ENCODE measurements at regions not wholly inside any gene's neighbourhood (a gene's known extent, or its start where the extent isn't known, plus 50 kb on each side); places are given as distances from the start of the nearest gene placed in this dataset.
"Not testable (repeated sequence)": the region's sequence is repeated elsewhere in the genome, so short reads cannot be mapped to it uniquely, and the experiment has no call there.

DNA sequence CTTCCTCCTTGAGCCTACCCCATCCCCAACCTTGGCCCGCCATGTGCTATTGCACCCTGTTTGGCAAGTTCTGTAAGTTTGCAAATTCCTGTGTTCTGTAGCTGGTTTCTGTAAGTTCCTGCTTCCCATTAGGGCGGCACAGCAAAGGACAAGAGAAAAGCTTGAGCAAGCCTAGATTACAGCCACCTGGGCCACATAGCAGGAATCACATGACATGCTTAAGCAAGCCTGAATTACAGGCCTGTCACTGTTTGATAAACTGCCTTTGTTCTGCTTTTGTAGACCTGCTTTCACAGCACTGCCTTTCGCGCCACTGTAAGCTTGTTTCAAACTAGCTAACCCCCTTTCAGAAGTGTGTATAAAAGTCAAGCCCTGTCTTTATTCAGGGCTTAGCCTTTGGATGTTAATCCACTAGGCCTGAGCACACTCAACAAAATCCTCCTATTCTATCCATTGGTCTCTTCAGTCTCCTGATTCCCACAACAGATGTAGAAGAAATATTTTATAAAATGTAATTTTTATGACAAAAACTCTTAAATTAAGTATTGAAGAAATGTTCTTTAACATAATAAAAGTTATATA, 906.8 kb upstream of the NDST4 start:
- DNase-seq (ENCODE audit: low spot score), result no peak

DNA sequence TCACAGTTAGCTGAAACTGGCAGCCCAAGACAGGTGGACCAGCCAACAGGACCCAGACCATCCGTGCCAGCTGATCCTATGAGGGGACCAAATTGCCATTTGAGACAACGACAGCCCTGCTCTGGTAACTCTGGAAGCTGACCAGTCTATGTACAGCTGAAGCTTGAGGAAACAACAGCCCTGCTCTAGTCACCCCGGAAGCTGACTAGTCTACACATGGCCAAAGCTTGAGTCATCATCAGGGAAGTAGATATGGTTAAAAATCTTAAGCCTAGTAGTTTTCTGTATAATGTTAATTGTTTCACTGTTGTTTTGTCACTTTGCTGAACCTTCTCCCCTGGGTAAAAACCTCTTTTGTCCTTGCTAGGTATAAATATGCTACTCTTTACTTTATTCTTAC, 905.4 kb upstream of the NDST4 start:
- no peak for DNase-seq (ENCODE audit: low spot score)

DNA sequence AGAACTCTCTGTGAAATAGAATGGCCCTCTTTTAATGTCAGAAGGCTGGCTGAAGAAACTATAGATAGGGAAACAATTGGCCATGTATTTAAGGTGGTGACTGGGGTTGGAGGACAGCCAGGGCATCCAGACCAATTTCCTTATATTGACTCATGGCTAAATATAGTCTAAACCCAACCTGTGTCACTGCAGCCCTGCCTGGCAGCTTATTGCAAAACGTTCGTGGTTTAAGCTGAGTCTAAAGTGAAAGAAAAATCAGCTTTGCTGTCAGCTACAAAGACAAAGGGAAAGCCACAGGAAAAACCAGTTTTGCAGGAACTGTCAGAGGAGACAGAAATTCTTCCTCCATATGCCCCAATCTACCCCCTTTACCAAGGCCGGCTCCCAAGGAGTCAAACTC, 902.8 kb upstream of the NDST4 start:
- DNase-seq (ENCODE audit: low spot score), result no peak

DNA sequence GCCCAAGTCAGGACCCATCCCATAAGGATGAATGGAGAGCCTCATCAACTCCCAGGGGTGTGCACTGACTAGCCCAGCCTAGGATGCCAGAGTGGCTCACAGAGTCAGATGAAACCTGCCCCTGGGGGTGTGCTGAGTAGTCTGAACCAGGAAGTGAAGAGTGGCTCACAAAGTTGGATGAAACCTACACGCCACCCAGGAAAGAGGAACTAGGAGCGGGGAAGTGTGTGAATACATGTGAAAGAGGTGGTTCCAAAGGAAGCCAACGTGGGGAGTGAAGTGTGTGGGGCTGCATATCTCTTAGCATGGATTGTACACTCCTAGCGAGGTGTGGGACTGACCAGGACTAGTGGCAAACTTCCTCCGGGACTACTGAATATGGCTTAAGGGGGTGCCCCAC, 902.1 kb upstream of the NDST4 start:
- no peak for DNase-seq (ENCODE audit: low spot score)

DNA sequence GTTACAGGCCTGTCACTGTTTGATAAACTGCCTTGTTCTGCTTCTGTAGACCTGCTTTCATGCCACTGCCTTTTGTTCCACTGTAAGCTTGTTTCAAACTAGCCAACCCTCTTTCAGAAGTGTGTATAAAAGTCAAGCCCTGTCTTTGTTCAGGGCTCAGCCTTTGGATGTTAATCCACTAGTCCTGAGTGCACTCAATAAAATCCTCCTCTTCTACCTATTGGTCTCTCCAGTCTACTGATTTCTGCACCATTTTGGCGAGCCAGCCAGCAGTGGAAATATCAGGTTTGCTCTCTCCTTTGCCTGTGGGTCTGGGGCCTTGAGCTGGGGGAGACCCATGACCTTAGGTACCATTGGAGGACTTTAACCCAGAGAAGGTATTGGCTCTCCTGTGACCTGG, 901.6 kb upstream of the NDST4 start:
- no peak for DNase-seq (ENCODE audit: low spot score)

DNA sequence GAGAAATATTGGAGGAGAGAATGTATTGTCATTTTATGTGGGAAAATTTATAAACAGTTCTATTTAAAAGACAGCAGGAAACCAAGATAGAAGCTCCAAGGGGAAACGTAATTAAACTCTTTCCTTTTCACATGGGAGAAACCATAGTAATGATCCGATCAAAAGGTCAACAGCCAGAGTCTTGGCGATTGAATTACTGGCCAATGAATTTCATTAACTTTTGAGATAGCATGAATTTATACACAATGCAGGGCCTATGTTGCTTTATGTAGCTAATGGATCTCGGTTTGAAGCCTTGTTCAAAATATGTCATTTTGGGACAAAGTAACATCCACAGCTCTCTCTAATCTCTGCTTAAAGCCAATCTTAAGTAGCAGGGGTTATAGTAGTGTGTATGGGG, 897.5 kb upstream of the NDST4 start:
- DNase-seq (ENCODE audit: low spot score), result no peak

DNA sequence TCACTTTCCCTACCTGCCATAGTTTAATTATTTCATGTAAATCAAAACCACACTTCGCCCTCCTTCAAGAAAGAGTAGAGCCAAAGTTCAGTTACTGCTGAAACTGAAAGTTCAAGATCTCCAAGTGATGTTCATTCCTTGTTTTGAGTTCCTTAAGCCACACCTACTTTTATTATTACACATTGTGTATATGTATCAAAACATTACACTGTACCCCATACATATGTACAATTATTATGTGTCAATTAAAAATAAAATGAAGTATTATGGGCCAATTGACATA, 892.3 kb upstream of the NDST4 start:
- DNase-seq (ENCODE audit: low spot score), result no peak

DNA sequence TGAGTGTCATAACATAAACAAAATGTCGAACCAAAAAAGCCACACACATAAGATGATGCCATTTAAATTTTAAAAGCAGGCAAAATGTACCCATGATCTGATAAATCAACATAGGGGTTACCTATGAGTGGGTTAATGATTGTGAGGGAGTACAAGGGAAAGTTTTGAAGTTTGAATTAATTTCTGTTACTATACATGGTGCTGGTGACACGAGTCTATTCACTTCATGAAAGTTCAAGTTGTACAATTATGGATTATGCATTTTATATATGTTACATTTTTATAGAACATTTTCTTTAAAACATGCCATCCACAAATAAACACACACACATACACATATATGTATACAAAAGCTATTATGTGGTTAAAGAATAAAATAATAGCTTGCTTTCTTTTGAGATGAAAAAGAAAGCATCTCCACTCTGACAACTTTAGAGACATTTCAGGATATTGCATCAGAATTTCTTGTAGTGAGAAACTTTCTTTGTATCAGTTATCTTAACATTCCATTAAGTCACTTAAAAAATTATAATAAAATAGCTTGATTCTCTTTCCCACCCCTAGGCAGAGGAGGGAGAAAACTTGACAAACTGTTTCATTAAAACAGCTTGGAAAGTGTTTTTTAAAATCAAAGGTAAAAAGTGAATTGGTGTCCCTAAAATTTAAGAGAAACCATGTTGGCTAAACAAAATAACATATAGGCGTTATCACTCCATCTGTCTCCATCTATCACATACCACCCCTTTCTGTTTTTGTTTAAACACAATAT, 891.8 kb upstream of the NDST4 start:
- DNase-seq (ENCODE audit: low spot score), result no peak

DNA sequence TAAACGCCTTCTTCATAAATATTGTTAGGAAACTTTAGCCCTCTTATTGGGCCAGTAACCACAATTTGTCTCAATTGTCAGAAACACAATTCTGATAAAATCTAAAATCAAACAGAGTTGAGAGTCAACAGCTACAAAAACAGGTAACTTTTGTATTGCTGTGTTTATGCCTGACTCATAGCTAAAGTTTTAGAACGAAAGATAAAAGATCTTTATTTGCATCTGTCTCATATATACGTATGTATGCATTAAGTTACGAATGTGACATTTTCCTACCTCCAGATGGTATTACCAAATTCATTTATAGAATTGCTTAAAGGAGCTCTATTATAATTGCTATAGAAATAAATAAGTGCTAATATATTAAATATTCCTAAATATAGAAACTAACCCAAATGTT, 887.9 kb upstream of the NDST4 start:
- DNase-seq (ENCODE audit: low spot score), result no peak

DNA sequence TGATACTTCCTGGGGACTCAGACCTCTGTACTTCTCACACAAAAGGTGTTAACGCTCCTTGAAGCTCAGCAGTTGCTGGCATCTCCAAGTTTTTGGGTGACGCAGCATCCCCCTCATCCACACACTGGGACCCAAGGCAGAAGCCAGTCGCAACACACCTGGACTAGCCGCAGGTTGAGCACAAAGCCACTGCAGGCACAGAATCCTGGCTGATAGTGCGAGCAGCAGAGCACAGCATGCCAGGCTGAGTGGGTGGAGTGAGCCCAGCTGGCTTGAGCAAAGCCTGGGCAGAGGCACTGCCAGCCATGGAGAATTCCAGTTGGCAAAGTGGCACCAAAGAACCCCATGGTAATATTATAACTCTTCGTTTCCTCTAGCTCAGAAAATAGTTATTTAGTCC, 873.2 kb upstream of the NDST4 start:
- no peak for DNase-seq (ENCODE audit: low spot score)

DNA sequence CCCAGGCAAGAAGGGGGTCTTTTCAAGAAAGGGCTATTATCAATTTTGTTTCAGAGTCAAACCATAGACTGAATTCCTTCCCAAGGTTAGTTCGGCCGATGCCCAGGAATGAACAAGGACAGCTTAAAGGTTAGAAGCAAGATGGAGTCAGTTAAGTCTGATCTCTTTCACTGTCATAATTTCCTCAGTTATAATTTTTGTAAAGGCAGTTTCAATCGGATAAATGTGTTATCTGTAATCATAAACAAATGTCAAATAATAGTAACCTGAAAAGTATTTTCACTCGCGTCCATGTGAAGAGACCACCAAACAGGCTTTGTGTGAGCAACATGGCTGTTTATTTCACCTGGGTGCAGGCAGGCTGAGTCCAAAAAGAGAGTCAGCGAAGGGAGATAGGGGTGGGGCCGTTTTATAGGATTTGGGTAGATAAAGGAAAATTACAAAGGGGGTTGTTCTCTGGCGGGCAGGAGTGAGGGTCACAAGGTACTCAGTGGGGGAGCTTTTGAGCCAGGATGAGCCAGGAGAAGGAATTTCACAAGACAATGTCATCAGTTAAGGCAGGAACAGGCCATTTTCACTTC, 862.1 kb upstream of the NDST4 start:
- not testable (repeated sequence) for DNase-seq (ENCODE audit: low spot score)

DNA sequence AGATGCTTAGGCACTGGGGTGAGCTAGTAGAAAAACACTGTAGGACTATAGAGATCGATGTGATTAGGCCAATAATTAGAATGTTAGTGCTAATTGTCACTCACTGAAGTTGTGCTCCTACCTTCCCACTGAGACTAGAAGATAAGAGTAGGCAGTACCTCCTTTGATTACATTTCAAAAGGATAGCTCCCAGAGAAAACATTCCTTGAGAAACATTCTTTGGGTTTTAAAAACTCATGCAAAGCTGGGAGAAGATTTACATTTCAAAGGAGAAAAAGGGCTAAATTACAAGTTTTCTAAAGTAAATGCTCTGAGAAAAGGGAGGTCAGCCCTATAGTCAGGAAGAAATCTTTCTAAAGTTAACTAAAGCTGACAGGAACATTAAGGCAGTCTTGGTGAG, 860.3 kb upstream of the NDST4 start:
- DNase-seq (ENCODE audit: low spot score), result no peak

DNA sequence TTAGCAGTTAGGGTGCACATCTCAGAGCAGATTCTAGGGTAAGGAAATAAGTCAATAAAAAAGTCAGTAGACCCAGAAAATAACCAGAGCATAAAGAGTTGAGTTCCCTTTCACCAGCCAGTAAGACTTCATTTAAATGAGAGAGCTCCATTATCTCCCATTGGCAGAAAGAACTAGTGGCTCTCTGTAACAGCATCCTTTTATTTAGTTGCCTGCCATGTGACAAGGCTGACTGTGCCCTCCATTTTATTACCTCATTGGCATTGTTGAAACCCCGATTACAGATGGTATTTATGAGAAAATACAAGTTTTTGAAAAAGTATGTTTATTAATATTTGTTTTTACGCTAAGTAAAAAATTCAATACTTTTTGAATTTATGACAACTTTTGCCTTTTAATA, 859.5 kb upstream of the NDST4 start:
- DNase-seq (ENCODE audit: low spot score), result no peak

DNA sequence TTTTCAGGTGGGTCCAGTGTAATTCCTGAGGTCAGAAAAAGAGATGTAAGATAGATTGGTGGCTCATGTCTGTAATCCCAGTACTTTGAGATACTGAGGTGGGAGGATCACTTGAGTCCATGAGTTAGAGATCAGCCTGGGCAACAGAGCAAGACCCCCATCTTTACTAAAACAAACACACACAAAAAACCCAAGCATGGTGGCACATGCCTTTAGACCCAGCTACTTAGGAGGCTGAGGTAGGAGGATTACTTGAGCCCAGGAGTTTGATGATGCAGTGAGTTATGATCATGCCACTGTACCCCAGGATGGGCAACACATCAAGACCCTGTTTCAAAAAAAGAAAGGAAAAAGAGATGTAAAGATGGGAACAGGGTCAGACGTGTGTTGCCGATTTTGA, 857.4 kb upstream of the NDST4 start:
- no peak for DNase-seq (ENCODE audit: low spot score)

DNA sequence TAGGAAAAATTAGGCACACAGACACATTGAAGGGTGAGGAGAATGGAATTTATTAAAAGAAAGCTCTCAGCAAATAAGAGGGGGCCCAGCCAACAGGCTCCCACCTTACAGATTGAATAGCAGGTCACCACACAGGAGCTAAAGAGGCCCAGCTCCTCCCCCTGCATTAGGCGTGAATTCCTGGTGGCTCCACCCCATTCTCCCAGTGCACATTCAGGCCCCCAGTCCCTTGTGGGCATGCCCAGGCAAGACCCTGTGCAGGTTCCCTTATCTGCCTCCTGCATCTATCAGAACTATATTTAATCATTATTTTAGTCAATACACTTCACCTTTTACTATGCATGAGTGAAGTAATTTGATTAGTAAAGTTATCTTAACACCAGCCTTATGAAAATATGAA, 856.3 kb upstream of the NDST4 start:
- no peak for DNase-seq (ENCODE audit: low spot score)

DNA sequence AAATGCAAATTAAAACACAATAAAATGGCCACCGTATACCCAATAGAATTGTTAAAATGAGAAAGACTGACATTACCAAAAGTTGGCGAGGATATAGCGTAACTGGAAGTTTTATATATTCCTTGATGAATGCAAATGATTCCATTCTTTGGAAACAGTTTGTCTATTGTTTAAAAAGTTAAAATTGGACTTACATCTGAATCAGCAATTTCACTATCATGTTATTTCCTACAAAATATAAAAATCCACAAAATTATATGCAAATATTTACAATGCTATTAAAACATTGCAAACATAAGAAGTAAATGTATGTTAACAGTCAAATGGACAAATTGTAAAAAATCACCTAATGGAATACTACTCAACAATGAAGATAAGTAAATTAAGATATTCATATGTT, 852.2 kb upstream of the NDST4 start:
- no peak for DNase-seq (ENCODE audit: low spot score)

DNA sequence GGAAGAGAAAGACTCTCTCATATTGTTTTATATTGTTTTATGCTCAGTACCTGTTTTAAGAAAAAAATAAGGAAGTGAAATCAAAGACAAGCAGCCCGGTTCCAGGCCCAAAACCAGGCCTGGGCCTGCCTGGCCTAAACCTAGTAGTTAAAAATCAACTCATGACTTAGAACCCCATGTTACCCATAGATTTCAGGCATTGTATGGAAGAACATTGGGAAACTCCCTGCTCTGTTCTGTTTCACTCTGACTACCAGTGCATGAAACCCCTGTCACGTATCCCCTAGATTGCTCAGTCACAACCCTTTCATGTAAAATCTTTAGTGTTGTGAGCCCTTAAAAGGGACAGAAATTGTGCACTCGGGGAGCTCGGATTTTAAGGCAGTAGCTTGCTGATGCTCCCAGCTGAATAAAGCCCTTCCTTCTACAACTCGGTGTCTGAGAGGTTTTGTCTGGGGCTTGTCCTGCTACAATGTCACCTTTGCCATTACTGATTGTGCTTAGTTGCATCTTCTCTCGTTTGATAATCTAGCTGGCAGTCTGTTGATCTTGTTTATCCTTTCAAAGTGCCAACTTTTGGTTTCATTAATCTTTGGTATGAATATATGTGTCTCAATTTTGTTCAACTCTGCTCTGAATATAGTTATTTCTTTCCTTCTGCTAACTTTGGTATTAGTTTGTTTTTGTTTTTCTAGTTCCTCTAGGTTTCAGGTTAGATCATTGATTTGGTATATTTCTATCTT, 842.8 kb upstream of the NDST4 start:
- not testable (repeated sequence) for DNase-seq (ENCODE audit: low spot score)

DNA sequence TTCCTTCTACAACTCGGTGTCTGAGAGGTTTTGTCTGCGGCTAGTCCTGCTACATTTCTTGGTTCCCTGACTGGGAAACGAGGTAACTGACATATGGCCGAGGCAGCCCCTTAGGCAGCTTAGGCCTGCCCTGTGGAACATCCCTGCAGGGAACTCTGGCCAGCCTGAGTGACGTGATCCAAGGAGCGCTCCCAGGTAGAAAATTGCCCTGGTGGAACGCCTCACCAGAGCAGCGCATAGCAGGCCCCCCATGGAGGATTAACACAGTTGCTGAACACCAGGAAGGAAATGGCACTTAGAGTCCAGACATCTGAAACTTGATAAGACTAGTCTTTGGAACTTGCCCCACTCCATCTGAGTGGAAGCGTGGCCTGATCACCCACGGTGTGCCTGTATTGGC, 837.4 kb upstream of the NDST4 start:
- DNase-seq (ENCODE audit: low spot score), result no peak

DNA sequence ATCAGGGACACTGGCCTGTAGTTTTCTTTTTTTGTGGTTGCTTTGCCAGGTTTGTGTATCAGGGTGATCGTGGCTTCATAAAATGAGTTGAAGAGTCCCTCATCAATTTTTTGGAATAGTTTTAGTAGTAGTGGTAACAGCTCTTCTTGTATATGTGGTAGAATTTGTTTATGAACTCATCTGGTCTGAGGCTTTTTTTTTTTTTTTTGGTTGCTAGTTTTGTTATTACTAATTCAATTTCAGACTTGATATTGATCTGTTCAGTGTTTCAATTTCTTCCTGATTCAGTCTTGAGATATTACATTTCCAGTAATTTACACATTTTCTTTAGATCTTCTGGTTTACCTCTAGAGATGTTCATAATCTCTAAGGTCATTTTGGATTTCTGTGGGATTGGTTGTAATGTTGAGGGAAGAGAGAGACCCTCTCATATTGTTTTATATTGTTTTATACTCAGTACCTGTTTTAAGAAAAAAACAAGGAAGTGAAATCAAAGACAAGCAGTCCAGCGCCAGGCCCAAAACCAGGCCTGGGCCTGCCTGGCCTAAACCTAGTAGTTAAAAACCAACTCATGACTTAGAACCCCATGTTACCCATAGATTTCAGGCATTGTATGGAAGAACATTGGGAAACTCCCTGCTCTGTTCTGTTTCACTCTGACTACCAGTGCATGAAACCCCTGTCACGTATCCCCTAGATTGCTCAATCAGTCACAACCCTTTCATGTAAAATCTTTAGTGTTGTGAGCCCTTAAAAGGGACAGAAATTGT, 836.7 kb upstream of the NDST4 start:
- not testable (repeated sequence) for DNase-seq (ENCODE audit: low spot score)

DNA sequence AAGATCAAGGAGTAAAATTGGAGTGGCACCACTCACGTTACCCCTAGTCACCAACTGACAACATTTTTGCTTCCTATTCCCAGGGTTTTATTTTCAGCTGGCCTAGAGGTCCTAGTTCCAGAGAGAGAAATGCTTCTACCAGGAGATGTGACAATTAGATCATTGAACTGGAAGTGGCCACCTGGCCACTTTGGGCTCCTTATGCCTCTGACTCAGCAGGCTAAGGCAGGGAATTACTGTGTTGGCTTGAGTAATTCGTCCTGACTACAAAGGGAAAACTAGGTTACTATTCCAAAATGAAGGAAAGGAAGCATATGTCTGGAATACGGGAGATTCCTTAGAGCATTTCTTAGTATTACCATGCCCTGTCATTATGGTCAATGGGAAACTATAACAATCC, 831.6 kb upstream of the NDST4 start:
- no peak for DNase-seq (ENCODE audit: low spot score)

DNA sequence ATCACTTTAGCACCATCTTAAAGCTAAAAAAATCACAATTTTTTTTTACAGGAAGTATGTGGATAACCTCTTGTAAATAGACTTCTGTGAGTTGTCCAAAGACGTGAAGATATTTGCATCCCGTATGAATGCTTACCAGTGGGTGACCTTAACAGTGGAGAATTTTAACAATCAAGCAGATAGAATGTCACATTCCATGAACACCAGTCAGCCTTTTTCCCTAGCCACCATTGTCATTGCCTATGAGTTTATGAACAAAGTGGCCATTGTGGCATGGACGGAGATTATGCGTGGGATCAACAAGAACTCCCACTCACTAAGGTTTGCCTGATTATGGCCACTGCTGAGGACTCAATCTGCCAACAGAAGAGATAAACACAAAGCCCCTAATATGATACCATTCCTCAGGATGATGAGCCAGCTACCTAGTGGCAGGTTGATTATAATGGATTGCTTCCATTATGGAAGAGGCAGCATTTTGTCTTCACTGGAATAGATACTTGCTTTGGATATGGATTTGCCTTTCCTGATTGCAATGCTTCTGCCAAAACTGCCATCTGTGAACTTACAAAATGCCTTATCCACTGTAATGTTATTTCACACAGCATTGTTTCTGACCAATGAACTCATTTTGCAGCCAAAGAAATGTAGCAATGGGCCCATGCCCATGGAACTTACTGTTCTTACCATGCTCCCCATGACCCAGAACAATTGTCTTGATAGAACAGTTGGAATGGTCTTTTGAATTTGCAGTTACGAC, 830.9 kb upstream of the NDST4 start:
- DNase-seq (ENCODE audit: low spot score), result no peak
